ENCODE measurements at regions not wholly inside any gene's neighbourhood (a gene's known extent, or its start where the extent isn't known, plus 50 kb on each side); places are given as distances from the start of the nearest gene placed in this dataset.

DNA sequence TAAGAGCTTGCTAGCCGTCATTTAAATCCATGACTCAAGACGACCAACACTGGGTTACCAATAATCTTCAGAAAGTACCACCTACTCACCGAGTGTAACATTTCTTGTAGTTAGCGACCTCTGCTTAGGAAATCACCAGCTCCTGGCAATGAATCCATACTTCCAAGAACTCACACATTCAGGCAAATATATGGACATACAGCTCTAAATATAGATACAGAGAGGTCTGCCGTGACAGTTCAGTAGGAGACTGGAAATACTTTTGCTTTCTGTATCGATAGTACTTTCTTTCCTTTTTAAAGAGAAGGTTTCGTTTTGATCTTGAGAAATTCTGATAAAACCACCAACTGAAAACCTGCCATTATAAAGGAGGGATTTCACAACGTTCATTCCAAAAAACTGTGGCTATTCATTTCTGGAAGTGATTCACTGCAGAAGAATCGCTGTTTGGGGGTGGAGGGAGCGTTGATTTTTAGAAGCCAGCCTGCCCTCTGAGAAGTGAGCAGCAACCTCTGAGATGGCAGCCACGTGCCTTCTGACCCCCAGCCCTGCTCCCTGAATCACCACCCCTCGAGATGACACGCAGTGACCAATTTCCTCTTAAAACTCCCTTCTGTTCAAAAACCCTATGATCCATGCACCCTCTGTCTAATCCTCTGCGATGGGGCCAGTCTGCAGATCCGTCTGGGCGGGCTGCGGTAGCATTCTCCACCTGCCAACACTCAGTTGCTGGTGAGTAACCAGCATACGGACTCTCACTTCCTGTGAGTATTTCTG, 179.0 kb upstream of the KLF14 start:
- DNase-seq, result peak; percentile 98

DNA sequence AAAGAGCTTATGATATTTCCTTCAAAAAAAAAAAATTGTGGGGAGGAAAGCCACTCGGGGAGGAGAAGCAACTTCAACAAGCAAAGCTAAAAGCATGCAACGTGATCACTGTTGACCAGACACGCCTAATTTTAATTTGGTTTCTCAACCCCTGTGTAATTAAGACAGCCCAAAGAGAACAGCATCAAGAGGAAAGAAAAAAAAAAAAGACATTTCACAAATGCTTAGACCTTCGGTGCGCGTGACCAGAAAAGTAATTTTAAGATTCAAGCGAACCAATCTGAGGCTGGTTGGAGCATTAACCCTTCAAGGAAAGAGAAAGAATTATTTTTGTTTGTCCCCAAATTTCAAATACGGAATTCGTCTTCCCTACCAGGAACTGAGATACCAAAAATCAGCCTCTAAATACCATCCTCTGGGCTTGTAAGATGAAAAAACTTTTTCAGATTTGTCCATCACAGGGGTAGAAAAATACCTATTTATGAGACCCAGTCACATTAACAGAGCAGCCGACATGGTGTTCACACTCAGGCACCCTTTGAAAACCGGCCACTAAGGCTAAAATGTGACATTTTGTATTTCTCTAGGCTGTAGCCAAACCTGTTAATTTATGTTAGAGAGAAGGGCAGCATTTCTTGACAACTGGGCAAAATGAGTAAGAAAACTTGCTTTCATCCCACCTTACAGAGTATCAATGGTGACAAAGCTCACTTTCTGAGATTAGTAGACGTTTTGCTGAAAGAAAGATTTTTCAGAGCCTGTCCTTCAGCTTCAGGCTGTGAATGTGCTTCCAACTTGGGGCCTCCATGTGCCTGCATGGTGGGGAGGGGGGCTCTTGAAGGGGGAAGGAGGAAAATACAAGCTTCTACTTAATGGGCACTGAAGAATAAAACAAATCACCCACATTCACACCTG, 179.9 kb upstream of the KLF14 start:
- DNase-seq, result no peak

DNA sequence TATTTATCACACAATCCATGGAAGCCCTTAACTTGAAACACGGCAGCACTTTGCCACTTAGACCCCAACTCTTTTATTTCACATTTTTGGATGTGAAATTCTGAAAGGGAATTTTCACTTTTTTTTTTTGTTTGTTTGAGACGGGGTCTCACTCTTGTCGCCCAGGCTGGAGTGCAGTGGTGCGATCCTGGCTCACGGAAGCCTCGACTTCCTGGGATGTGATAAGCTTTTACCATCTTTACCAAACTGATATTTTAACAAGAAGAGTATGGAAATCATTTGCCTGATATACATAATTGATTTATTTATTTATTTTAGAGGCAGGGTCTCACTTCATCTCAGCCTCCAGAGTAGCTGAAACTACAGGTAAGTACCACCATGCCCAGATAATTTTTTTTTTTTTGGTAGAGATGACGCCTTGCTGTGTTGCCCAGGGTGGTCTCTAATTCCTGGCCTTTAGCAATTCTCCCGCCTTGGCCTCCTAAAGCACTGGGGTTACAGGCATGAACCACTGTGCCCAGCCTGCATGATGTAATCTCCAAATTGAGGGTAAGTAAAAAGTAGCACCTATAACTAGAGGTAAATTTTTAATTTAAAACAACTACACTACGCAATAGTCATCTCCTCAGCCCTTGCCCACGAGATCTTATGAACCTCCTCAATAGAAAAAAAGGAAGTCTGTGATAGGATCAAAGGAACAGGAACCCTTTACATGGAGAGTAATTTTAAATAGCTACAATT, 180.7 kb upstream of the KLF14 start:
- DNase-seq, result no peak

GRCh38 chr7:130917669-130918128, 183.7 kb upstream of the KLF14 start:
- DNase-seq, result peak; percentile 64

DNA sequence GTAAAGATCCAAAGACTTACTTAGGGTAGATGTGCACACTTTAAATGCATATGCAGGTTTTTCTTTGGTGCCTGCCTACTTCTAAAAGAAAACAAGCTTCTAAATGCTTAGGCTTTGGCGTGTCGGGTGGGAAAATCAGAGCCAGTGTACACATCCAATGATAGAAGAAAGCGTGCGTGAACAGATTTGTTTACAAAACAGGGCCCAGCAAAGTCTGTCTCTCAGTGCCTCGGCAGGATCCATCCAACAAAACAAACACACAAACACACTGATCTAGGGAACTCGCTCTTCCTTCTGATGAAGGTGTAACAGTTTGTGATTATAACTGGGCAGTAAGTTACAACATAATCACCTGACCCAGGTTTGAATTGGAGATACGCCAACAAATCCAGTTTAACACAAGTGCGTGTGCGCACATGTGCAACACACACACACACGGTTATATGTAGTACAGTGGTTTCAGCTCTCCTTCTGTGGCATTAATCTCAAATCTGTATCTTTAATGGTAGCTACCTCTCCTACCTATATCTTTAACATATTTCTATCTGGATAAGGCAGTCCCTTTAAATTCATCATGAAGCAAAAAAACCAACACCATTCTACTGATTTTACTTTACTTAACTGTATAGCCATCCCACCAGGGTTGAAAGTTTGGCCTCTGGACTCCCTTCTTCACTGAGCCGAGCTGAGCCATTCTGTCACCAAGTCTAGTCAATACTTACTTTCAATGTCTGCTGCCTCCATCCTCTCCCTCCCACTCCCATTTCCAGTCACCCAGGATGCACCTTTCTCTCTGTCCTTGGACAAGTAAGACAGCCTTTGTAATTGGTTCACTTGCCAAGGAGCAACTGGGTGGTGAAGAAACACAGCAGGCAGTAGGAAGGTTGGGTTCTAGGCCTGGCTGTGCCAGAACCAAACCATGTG, 184.4 kb upstream of the KLF14 start:
- no peak for DNase-seq

GRCh38 chr7:130919316-130920103, 185.5 kb upstream of the KLF14 start:
- no peak for DNase-seq

GRCh38 chr7:130920122-130920521, 186.1 kb upstream of the KLF14 start:
- DNase-seq, result no peak

DNA sequence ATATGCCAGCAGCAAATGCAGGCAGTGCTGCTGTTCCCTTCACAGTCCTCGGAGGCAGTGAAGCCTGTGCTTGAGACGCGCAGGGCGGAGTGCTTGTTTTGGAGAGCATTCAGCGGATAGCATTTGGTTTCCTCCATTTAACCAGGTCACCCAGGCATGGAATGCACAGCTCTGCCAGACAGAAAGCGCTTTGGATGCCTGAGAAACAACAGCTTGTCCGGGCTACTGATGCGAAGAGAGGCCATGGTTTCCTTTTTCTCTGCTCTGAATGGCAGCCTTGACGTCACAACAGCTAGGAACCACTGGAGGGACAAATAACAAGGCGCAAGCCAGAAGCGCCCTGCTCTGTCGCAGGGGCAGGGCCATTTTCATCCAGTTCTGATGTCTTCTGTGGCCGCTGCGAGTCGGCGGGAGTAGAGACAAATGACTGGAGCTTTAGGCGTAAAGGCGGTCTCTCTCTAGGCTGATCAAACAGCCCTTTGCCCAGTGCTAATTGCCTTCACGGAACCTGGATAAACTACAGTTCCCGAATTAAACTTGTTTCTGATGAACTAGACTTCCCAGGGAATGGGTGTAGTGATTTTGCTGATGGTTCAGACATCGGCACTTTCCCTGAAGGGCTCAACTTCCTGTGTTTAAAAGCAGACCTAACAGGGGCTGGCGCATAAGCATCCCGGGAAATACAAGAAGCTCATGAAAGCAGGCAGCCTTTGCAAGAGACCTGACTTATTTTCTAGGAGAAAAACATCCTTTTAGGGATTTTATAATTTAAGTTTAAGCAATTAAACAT, 187.6 kb upstream of the KLF14 start:
- DNase-seq, result no peak

- no peak for DNase-seq
Measured at GRCh38 chr7:130922206-130923112, 188.5 kb upstream of the KLF14 start.

DNA sequence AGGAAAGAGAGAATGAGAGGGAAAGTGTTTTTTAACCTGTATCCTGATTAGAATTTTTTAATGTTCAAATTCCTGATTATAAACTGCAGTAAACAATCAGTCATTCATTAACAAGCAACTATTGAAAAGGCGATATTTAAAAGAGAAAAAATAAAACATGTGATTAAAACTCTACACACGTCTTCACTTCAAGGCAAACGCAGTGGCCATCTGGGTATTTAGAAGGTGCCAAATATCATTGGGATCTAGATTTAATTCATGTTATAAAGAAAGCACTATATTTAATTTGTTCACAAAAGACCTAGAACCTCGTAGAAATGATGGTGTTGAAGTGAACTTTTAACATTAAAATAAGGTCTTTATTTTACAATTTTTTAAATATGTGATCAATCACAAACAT, 189.4 kb upstream of the KLF14 start:
- no peak for DNase-seq

- no peak for DNase-seq
Measured at GRCh38 chr7:130923930-130924329, 189.9 kb upstream of the KLF14 start.

DNA sequence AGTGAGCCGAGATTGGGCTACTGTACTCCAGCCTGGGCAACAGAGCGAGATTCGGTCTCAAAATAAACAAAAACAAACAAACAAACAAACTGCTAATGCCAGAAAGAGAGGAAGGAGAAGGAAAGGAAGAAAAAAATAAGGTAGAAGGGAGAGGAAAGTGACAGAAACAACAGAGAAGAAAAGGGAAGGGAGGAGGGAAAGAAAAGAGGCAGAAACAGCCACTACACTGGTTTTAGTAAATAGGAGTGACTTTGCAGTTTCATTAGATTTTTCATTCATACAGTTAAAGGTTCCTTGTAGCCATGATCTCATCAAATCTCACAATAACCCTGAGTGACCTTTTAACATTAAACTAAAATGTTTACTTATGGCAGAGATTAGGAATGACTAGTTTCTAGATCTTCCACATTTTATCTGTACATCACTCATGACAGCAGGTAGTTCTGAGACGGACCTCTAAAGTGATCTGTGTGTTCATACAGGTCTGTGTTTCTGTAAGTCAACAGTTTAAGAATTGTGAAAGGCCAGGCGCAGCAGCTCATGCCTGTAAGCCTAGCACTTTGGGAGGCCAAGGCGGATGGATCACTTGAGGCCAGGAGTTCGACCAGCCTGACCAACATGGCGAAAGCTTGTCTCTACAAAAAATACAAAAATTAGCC, 191.3 kb upstream of the KLF14 start:
- peak; percentile 64 for DNase-seq

GRCh38 chr7:130926001-130926691, 192.1 kb upstream of the KLF14 start:
- DNase-seq, result peak; percentile 72

- no peak for DNase-seq
Measured at GRCh38 chr7:130927062-130927461, 193.1 kb upstream of the KLF14 start.

DNA sequence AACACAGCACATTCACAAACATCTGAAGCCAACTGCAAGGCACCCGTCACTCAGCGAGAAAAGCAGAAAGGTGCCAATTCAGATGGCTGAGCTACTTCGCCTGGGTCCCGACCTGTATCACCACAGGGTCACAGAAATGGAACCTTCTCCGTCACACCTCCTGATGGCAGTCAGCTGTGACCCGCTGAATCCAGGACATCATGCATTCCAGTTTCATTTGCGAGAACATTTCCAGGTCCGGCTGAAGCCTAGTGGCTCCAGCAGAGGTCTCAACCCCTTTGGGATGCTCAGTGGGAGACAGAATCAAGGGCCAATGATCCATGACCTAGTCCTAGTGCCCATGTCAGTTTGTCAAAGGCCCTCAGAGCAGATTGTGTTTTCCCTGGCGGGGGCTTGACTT, 193.6 kb upstream of the KLF14 start:
- no peak for DNase-seq

DNA sequence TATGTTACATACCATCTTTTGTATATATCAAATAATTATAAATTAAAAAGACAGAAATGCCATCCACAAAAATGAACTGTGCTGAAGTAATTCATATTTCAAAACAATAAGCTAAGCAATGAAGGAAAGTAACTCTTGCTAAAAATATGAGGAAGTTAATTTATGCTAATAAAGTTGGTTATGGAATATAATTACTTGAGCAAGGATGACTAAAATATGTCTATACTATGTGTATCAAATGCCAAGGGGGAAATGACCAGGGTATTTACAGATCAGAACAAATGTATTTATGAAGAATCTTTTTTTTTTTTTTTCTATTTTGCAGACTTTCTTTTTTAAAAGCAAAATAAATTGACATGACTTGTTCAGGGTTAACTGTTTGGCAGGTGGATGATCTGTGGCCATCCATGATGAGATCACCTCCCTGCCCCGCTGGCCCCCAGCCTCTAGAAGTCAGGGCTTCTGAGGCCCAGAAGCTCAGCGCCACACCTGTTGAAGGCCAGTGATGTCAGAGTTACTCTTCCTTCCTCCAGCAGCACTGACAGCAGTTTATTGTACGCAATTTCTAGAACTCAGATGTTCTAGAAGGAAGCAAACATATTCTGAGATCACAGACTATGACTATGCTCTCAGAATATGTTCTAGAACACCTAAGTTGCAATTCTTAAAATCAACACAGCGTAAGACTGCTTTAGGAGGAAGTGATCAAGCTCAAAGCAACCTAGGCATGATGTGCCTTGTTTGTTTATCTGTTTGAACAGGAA, 196.1 kb upstream of the KLF14 start:
- DNase-seq, result peak; percentile 80

GRCh38 chr7:130930681-130931080, 196.7 kb upstream of the KLF14 start:
- DNase-seq, result no peak

Data from inflammatory macrophage treated with lipopolysaccharide for 4 hours (primary cell).